Mucosa of stomach (tissue), 1 donor: ENCODE measurements at regions not wholly inside any gene's neighbourhood (a gene's known extent, or its start where the extent isn't known, plus 50 kb on each side); places are given as distances from the start of the nearest gene placed in this dataset.
A peak's percentile ranks its signal among the peaks of the same experiment; 100 is the strongest.

Experiments used
- H3K27me3 ChIP-seq: one replicate; pipeline ENCODE4 v1.7.0; 2013; ENCODE audit warnings: mild to moderate bottlenecking, low read length; ENCODE audit not compliant: control insufficient read depth, insufficient read depth
- H3K36me3 ChIP-seq: one replicate; pipeline ENCODE4 v1.7.0; 2013; ENCODE audit warnings: low read length; ENCODE audit not compliant: control insufficient read depth, insufficient read depth
- H3K4me1 ChIP-seq: one replicate; pipeline ENCODE4 v1.7.0; 2013; ENCODE audit warnings: mild to moderate bottlenecking, low read length; ENCODE audit not compliant: control insufficient read depth, insufficient read depth
- H3K4me3 ChIP-seq: one replicate; pipeline ENCODE4 v1.7.0; 2013; ENCODE audit warnings: low read length
- H3K9ac ChIP-seq: one replicate; pipeline ENCODE4 v1.7.0; 2013; ENCODE audit warnings: mild to moderate bottlenecking, low read length, moderate library complexity
- H3K9me3 ChIP-seq: one replicate; pipeline ENCODE4 v1.7.0; 2013; ENCODE audit warnings: mild to moderate bottlenecking, low read length, moderate library complexity; ENCODE audit not compliant: control insufficient read depth
- donor health status: Pancreatic carcinoma.

DNA sequence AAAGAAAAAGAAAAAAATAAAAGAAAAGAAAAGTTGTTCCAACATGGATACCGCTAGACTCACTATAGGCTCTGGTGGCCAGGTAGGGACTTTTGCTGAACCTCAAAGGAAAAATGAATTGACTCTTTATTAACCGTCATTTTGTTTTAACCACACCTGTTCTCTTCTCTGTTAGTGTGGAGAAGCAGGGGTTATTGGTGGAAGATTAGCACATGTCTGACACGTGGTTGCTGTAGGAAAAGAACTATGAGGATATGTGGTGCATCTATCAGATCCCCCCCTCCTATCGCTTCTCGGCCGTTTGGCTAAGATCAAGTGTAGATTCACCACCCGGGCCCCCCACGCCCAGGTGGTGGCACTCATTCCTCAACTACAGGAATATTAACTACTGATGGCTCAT lies 212.4 kb upstream of the ZNF184 start:
- Histone ChIP-seq H3K27me3 (peaks cover 28% of the 10 kb centered on the region), H3K4me1 (peaks cover 7% of the 10 kb centered on the region), H3K9me3 (no peaks in the 10 kb centered on the region), H3K36me3 (no peaks in the 10 kb centered on the region), H3K9ac (no peak overlapping the region), H3K4me3 (no peak overlapping the region)

DNA sequence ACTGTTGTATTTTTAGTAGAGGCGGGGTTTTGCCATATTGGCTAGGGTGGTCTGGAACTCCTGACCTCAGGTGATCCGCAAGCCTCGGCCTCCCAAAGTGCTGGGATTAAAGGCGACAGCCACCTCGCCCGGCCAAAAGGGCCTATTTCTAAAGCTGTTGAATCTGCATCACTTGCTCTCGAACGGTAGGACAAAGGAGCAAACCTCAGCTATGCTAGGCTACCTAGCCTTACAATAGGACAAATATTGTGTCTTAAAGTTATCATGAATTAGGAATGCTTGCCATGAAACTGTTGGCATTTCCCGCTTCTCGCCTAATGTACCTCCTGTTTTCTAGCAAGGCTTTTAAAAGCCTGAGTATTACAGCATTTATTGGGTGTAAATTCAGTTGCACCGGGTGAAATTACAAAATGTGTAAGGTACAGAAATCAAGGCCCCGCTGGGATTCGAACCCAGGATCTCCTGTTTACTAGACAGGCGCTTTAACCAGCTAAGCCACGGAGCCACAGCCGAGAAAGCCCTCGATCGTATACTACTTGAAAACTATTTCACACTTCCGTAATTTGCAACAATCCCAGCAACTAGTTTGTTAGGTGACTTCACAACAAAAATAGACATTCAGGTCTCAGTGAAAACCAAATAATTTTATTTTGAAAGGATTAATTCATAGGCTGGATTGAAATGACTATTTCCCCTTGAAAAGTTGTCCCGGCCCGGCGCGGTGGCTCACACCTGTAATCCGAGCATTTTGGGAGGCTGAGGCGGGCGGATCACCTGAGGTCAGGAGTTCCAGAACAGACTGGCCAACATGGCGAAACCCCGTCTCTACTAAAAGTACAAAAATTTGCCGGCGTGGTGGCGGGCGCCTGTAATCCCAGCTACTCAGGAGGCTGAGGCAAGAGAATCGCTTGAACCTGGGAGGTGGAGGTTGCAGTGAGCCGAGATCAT lies 211.6 kb upstream of the ZNF184 start:
- no peak overlapping the region for H3K4me3 ChIP-seq
- no peaks in the 10 kb centered on the region for H3K9me3 ChIP-seq
- H3K9ac ChIP-seq, result no peak overlapping the region
- H3K27me3 ChIP-seq, result peaks cover 36% of the 10 kb centered on the region
- peaks cover 7% of the 10 kb centered on the region for H3K4me1 ChIP-seq
- no peaks in the 10 kb centered on the region for H3K36me3 ChIP-seq

DNA sequence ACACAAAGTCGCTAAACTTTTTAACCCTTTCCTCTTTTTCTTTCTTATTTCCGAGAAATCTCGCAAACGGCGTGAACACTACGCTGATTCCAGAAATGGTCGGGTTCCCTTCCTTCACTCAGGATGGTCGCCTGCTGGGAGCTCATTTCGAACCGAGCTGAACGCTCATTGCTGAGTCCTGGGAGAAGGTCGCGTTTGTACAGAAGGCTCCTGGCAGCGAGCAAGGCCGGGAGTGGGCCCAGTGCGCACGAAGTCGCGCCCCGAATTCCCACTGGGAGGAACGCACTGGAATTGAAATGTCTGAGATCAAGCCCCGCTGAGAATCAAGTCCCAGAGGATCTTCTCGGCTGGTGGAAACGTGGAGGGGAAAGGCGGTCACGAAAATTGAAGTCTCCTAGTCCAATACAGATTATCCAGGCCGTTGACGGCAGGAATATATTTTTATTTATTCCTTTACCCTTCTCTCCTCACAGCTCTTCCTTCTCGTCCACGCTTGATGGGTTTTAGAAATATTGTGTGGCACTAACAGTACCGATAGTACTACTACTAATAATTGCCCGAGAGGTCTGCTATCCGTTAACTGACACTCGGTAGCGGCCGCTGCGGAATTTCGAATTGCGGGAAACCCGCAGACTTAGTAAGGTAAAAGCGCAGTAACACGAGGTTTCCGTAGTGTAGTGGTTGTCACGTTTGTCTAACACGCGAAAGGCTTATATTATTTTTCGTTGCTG lies 207.2 kb upstream of the ZNF184 start:
- Histone ChIP-seq H3K4me1 (no peaks in the 10 kb centered on the region), H3K36me3 (no peaks in the 10 kb centered on the region), H3K9me3 (no peaks in the 10 kb centered on the region), H3K9ac (no peak overlapping the region), H3K4me3 (no peak overlapping the region), H3K27me3 (peaks cover 37% of the 10 kb centered on the region)

DNA sequence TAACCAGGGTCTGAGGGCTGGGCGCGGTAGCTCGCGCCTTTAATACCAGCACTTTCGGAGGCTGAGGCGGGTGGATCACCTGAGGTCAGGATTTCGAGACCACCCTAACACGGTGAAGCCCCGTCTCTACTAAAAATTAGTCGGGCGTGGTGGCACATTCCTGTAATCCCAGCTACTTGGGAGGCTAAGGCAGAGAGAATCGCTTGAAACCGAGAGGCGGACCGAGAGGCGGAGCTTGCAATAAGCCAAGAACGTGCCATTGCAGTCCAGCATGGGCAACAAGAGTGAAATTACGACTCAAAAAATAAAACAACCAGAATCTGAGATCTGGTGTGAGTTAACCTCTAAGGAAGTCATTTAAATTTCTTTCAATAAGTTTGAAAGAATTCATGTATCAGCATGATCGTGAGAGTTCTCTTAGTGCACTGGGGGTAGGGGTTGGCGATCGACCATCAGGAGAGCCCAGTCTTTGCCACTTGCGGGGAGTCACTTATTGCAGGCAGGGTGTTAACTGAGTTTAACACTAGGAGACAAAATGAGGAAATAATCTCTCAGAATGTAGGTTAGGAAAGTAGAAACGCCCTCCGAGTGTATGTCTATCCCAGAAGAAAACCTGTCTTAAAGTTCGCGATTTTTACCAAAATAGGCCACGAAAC lies 206.5 kb upstream of the ZNF184 start:
- Histone ChIP-seq H3K4me1 (no peaks in the 10 kb centered on the region), H3K9me3 (no peaks in the 10 kb centered on the region), H3K9ac (no peak overlapping the region), H3K36me3 (no peaks in the 10 kb centered on the region), H3K27me3 (peaks cover 37% of the 10 kb centered on the region), H3K4me3 (no peak overlapping the region)

DNA sequence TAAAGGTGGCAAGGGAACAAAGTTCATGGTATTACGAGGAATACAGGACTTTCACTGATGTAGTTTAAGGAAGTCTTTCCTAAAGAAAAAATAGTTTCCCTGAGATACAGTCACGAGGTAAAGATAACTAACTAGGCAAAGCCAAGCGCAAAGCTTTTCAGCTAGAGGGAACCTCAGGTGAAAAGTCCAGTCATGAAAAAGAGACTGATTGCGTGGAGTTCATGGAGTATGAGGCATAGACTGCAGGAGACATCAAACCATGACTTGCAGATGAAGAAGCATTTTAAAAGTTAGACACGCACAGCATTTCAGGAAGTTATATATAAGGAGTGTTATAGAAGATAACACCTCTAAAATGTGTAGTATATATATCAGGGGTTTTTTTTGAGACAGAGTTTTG lies 205.6 kb upstream of the ZNF184 start:
- H3K9ac ChIP-seq, result no peak overlapping the region
- H3K4me1 ChIP-seq, result no peaks in the 10 kb centered on the region
- no peaks in the 10 kb centered on the region for H3K36me3 ChIP-seq
- no peak overlapping the region for H3K4me3 ChIP-seq
- H3K27me3 ChIP-seq, result peaks cover 37% of the 10 kb centered on the region
- no peaks in the 10 kb centered on the region for H3K9me3 ChIP-seq

DNA sequence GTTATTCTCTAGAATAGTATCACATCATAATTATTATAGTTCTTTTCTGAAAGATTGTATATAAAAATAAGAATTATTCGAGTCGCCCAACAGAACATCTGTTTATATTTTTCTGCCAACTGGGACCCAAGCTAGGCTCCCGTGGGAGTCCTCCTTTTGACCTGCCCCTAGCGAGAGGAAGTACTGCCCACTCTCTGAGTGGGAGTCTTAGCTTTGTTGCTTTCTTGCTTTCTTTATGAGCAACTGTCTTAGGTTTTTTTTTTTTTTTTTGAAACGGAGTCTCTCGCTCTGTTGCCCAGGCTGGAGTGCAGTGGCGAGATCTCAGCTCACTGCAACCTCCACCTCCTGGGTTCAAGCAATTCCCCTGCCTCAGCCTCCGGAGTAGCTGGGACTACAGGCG lies 202.0 kb upstream of the ZNF184 start:
- Histone ChIP-seq H3K36me3 (no peaks in the 10 kb centered on the region), H3K4me3 (no peak overlapping the region), H3K27me3 (peaks cover 39% of the 10 kb centered on the region), H3K4me1 (no peaks in the 10 kb centered on the region), H3K9me3 (no peaks in the 10 kb centered on the region), H3K9ac (no peak overlapping the region)

DNA sequence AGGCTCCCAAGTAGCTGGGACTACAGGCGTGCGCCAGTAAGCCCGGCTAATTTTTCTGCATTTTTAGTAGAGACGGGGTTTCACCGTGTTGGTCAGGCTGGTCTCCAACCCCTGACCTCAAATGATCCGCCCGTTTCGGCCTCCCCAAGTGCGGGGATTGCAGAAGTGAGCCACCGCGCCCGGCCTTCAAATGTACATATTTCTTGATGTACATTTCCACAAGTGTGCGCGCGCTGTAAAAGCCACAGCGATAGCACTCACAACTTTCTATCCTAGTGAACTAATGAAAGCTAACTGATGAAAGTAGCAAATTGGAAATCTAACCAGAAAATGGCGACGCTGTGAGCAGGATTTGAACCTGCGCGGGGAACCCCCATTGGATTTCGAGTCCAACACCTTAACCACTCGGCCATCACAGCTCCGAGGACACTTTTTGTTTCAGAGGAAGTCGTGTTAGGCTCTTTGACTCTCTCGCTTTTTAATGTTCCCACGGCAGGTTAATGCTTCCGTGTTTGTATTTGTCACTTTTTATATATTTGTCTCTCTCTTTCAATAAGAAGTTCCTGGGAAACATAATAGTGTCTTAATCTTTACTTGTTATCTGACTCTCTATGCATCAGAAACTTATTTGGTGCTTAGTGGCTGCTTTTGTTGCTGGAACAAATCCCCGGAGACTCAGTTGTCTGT lies 199.4 kb upstream of the ZNF184 start:
- Histone ChIP-seq H3K4me3 (peak overlapping the region; percentile 21), H3K9ac (no peak overlapping the region), H3K27me3 (peaks cover 55% of the 10 kb centered on the region)

DNA sequence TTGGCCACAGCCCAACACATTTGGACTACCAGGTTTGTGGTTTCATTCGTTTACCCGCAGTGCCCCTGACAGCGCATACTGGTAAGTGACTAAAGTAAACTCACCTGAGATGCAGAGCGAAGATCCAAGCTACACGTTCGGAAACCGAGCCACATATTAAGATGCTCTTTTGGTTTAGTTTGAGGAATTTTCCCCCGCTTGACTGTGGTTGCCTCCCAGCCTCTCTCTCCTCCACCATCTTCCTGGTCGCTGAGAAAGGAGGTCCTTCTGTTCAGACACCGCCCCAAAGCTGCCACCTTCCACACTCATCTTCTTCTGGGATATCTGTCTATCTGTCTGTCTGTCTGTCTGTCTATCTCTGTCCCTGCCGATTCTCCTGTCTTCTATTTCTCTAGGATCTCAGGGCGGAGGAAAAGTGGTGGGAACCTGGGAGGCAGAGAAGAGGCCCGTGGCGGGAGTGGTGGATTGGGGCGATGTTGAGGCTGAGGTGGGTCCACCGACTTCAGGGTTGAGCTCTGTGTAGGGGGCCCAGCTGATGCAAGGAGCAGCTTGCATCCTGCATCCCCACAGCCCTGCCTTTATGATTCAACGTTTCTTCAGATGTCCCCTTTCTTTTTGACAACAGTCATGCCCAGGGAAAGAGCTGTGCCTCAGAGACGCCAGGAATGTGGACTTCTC lies 196.9 kb upstream of the ZNF184 start:
- Histone ChIP-seq H3K4me1 (peaks cover 7% of the 10 kb centered on the region), H3K9ac (no peak overlapping the region), H3K4me3 (no peak overlapping the region), H3K27me3 (peaks cover 59% of the 10 kb centered on the region), H3K36me3 (no peaks in the 10 kb centered on the region), H3K9me3 (no peaks in the 10 kb centered on the region)

More for the DNA sequence above, 199.4 kb upstream of the ZNF184 start:
- Histone ChIP-seq H3K36me3 (no peaks in the 10 kb centered on the region), H3K9me3 (no peaks in the 10 kb centered on the region), H3K4me1 (peaks cover 7% of the 10 kb centered on the region)

DNA sequence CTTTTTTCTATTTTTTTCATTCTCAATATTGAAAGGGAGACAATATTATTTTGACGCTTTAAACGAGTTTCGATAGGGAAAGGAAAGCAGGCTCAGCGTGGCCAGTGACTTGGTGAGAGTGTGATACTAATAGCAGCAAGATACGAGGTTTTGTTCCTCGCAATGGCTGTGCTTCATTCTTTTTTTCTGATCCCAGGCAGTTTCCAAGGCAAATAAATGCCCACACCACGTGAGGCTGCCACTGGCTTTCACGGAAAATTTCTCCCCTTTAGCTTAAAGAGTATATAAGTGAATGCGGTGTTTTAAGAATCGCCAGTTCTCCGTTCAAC lies 196.4 kb upstream of the ZNF184 start:
- no peak overlapping the region for H3K4me3 ChIP-seq

DNA sequence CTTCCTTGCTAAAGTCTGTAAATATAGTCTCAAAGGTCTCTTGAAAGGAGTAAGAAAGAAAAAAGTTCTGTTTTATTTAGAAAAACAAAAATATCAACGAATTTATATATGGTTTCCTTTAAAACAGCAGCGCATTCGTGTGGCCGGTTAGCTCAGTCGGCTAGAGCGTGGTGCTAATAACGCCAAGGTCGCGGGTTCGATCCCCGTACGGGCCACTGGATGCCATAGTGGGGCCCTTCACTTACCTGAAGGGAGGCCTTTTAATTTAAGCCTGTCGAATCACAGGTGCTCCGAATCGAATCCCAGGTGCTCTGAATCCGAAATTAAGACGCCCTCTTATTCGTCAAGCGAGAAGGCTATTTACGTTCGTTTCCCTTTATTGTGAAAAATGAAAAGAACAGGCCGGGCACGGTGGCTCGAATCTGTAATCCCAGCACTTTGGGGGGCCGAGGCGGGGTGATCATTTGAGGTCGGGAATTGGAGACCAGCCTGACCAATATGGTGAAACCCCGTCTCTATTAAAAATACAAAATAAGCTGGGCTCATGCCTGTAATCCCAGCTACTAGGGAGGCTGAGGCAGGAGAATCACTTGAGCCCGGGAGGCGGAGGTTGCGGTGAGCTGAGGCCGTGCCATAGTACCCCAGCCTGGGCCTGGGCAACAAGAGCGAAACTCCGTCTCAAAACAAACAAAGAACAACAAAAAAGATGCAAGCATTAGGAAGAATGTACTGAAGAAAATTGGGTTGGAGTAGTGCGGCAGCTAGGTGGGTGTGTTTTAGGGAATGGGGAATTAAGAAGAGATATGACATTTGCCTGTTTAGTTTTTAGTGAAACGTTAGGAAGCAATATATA lies 195.8 kb upstream of the ZNF184 start:
- H3K4me3 ChIP-seq, result no peak overlapping the region
- H3K9ac ChIP-seq, result no peak overlapping the region
- H3K4me1 ChIP-seq, result peaks cover 7% of the 10 kb centered on the region
- no peaks in the 10 kb centered on the region for H3K36me3 ChIP-seq
- H3K27me3 ChIP-seq, result peaks cover 59% of the 10 kb centered on the region
- no peaks in the 10 kb centered on the region for H3K9me3 ChIP-seq

More for the DNA sequence above, 196.4 kb upstream of the ZNF184 start:
- Histone ChIP-seq H3K9ac (no peak overlapping the region), H3K27me3 (peaks cover 59% of the 10 kb centered on the region), H3K36me3 (no peaks in the 10 kb centered on the region), H3K4me1 (peaks cover 7% of the 10 kb centered on the region), H3K9me3 (no peaks in the 10 kb centered on the region)
